ENCODE measurements at regions not wholly inside any gene's neighbourhood (a gene's known extent, or its start where the extent isn't known, plus 50 kb on each side); places are given as distances from the start of the nearest gene placed in this dataset.
"Not testable (repeated sequence)": the region's sequence is repeated elsewhere in the genome, so short reads cannot be mapped to it uniquely, and the experiment has no call there.

DNA sequence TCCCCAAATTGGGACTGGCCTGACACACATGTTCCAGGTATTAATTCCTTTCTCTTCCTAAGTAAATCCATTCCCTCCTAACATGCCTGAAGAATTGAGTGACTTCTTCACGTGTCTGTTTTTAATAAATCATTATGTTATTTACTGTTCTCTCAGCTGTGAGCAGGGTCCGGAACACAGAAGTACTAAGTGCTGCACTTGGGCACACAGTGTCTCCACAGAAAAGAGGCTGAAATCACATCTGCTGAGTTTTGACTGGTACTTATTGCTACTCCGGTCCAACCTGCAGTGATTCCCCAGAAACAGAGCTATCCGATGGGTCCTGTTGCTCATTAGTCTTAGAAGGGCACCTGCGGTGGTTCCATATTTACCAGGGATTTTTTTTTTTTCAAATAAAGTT, 202.6 kb downstream of the RBM46 start:
- H3K27me3 Mint-ChIP-seq, result no peaks in the 10 kb centered on the region
- H3K36me3 Mint-ChIP-seq, result no peaks in the 10 kb centered on the region
- DNase-seq, result no peak
- Histone ChIP-seq H3K4me1 (ENCODE audit: control insufficient read depth, insufficient read depth, low read length, poor library complexity, severe bottlenecking) (no peaks in the 10 kb centered on the region), H3K4me3 (ENCODE audit: low read depth, low read length) (no peak overlapping the region), H3K36me3 (ENCODE audit: control insufficient read depth, insufficient read depth, low read length) (no peaks in the 10 kb centered on the region), H3K9me3 (ENCODE audit: control insufficient read depth in 2 of 2, low read length in 2 of 2) (no peaks in the 10 kb centered on the region), H3K27ac (ENCODE audit: insufficient read depth, low read length, poor library complexity, severe bottlenecking) (no peak overlapping the region), H3K27me3 (ENCODE audit: control insufficient read depth, insufficient read depth, low read length) (no peaks in the 10 kb centered on the region)
- ATAC-seq (ENCODE audit: low read depth in 2 of 2), result no peak
- no peaks in the 10 kb centered on the region for H3K9me3 Mint-ChIP-seq
- no peak overlapping the region for H3K4me3 Mint-ChIP-seq
- no peak overlapping the region for H3K27ac Mint-ChIP-seq
- peaks cover 0 to 2% (median 0%) of the 10 kb centered on the region in 4 donors for H3K4me1 Mint-ChIP-seq

GRCh38 chr4:154984148-154984547, 203.1 kb downstream of the RBM46 start:
- Mint-ChIP-seq H3K27ac (no peak overlapping the region), H3K27me3 (no peaks in the 10 kb centered on the region), H3K36me3 (no peaks in the 10 kb centered on the region), H3K9me3 (no peaks in the 10 kb centered on the region), H3K4me1 (peaks cover 0 to 2% (median 0%) of the 10 kb centered on the region in 4 donors), H3K4me3 (no peak overlapping the region)
- Histone ChIP-seq H3K27me3 (ENCODE audit: control insufficient read depth, insufficient read depth, low read length) (no peaks in the 10 kb centered on the region), H3K4me3 (ENCODE audit: low read depth, low read length) (no peak overlapping the region), H3K36me3 (ENCODE audit: control insufficient read depth, insufficient read depth, low read length) (no peaks in the 10 kb centered on the region), H3K9me3 (ENCODE audit: control insufficient read depth in 2 of 2, low read length in 2 of 2) (no peaks in the 10 kb centered on the region), H3K4me1 (ENCODE audit: control insufficient read depth, insufficient read depth, low read length, poor library complexity, severe bottlenecking) (no peaks in the 10 kb centered on the region), H3K27ac (ENCODE audit: insufficient read depth, low read length, poor library complexity, severe bottlenecking) (no peak overlapping the region)
- ATAC-seq (ENCODE audit: low read depth in 2 of 2) (no peak), DNase-seq (no peak)

DNA sequence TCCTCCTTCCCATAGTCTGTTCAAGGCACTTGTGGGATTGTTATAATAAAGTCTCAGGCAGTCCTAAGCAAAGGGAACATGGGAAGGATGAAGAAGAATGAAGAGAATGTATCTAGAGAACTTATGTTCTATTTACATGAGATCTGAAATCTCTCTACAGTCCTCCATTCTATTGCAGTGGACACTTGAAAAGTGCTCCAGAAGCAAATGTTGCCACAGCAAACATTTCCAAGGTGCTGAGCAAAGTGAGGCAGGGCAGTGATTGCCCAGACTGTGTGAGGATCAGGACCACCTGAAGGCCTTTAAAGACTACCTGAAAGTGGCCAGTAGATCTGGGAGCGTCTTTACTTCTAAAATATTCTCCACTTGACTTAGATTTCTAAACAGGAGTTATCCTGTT, 203.5 kb downstream of the RBM46 start:
- ATAC-seq (ENCODE audit: low read depth in 2 of 2) (no peak), DNase-seq (no peak)
- no peak overlapping the region for H3K4me3 Mint-ChIP-seq
- no peaks in the 10 kb centered on the region for H3K36me3 ChIP-seq (ENCODE audit: control insufficient read depth, insufficient read depth, low read length)
- no peaks in the 10 kb centered on the region for H3K27me3 ChIP-seq (ENCODE audit: control insufficient read depth, insufficient read depth, low read length)
- H3K9me3 Mint-ChIP-seq, result no peaks in the 10 kb centered on the region
- no peaks in the 10 kb centered on the region for H3K4me1 ChIP-seq (ENCODE audit: control insufficient read depth, insufficient read depth, low read length, poor library complexity, severe bottlenecking)
- H3K36me3 Mint-ChIP-seq, result no peaks in the 10 kb centered on the region
- H3K4me3 ChIP-seq (ENCODE audit: low read depth, low read length), result no peak overlapping the region
- H3K9me3 ChIP-seq (ENCODE audit: control insufficient read depth in 2 of 2, low read length in 2 of 2), result no peaks in the 10 kb centered on the region
- H3K27me3 Mint-ChIP-seq, result no peaks in the 10 kb centered on the region
- peaks cover 0 to 2% (median 0%) of the 10 kb centered on the region in 4 donors for H3K4me1 Mint-ChIP-seq
- no peak overlapping the region for H3K27ac ChIP-seq (ENCODE audit: insufficient read depth, low read length, poor library complexity, severe bottlenecking)
- no peak overlapping the region for H3K27ac Mint-ChIP-seq

DNA sequence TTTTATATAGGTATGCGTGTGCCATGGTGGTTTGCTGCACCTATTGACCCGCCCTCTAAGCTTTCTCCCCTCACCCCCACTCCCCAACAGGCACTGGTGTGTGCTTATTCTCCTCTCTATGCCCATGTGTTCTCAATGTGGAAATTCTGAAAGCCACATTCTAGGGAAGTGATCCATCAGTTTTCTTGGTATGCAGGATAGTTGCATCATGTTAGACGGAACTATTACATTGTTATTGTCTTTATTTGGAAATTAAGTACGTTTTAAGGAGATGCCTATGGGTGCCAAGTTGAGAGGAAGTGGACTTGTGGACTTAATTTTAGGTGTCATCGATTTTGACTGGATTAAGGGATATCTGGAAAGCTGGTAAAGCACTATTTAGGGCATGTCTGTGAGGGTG, 204.6 kb downstream of the RBM46 start:
- H3K4me3 Mint-ChIP-seq, result no peak overlapping the region
- no peaks in the 10 kb centered on the region for H3K4me1 ChIP-seq (ENCODE audit: control insufficient read depth, insufficient read depth, low read length, poor library complexity, severe bottlenecking)
- no peak for ATAC-seq (ENCODE audit: low read depth in 2 of 2)
- no peaks in the 10 kb centered on the region for H3K9me3 ChIP-seq (ENCODE audit: control insufficient read depth in 2 of 2, low read length in 2 of 2)
- DNase-seq, result no peak
- H3K27me3 Mint-ChIP-seq, result no peaks in the 10 kb centered on the region
- peaks cover 0 to 2% (median 0%) of the 10 kb centered on the region in 4 donors for H3K4me1 Mint-ChIP-seq
- H3K9me3 Mint-ChIP-seq, result no peaks in the 10 kb centered on the region
- no peaks in the 10 kb centered on the region for H3K27me3 ChIP-seq (ENCODE audit: control insufficient read depth, insufficient read depth, low read length)
- no peak overlapping the region for H3K4me3 ChIP-seq (ENCODE audit: low read depth, low read length)
- no peaks in the 10 kb centered on the region for H3K36me3 ChIP-seq (ENCODE audit: control insufficient read depth, insufficient read depth, low read length)
- H3K27ac Mint-ChIP-seq, result no peak overlapping the region
- no peak overlapping the region for H3K27ac ChIP-seq (ENCODE audit: insufficient read depth, low read length, poor library complexity, severe bottlenecking)
- no peaks in the 10 kb centered on the region for H3K36me3 Mint-ChIP-seq

DNA sequence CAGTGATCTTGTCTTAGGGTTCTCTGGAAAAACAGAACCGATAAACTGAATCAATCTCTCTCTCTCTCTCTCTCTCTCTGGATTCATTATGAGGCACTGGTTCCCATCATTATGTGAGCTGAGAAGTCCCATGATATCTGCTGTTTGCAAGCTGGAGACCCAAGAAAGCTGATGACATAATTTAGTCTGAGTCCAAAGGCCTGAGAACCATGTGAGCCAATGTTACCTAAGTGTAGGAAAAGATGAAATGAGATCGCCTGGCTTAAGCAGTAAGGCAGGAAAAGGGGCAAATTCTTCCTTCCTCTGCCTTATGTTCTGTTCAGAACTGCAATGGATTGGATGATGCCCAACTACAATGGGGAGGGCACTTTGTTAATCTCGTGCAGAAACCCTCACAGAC, 207.4 kb downstream of the RBM46 start:
- DNase-seq, result no peak
- Histone ChIP-seq H3K4me3 (ENCODE audit: low read depth, low read length) (no peak overlapping the region), H3K9me3 (ENCODE audit: control insufficient read depth in 2 of 2, low read length in 2 of 2) (no peaks in the 10 kb centered on the region), H3K27ac (ENCODE audit: insufficient read depth, low read length, poor library complexity, severe bottlenecking) (no peak overlapping the region), H3K36me3 (ENCODE audit: control insufficient read depth, insufficient read depth, low read length) (no peaks in the 10 kb centered on the region), H3K27me3 (ENCODE audit: control insufficient read depth, insufficient read depth, low read length) (no peaks in the 10 kb centered on the region), H3K4me1 (ENCODE audit: control insufficient read depth, insufficient read depth, low read length, poor library complexity, severe bottlenecking) (no peaks in the 10 kb centered on the region)
- Mint-ChIP-seq H3K9me3 (no peaks in the 10 kb centered on the region), H3K4me3 (no peak overlapping the region), H3K4me1 (no peaks in the 10 kb centered on the region), H3K36me3 (no peaks in the 10 kb centered on the region), H3K27ac (no peak overlapping the region), H3K27me3 (no peaks in the 10 kb centered on the region)
- no peak for ATAC-seq (ENCODE audit: low read depth in 2 of 2)

GRCh38 chr4:154989511-154989910, 208.4 kb downstream of the RBM46 start:
- H3K27ac ChIP-seq (ENCODE audit: insufficient read depth, low read length, poor library complexity, severe bottlenecking), result no peak overlapping the region
- no peaks in the 10 kb centered on the region for H3K36me3 ChIP-seq (ENCODE audit: control insufficient read depth, insufficient read depth, low read length)
- Mint-ChIP-seq H3K36me3 (no peaks in the 10 kb centered on the region), H3K9me3 (peaks cover 0 to 3% (median 0%) of the 10 kb centered on the region in 7 donors), H3K4me1 (no peaks in the 10 kb centered on the region), H3K27ac (no peak overlapping the region), H3K4me3 (no peak overlapping the region), H3K27me3 (no peaks in the 10 kb centered on the region)
- no peaks in the 10 kb centered on the region for H3K4me1 ChIP-seq (ENCODE audit: control insufficient read depth, insufficient read depth, low read length, poor library complexity, severe bottlenecking)
- H3K9me3 ChIP-seq (ENCODE audit: control insufficient read depth in 2 of 2, low read length in 2 of 2), result no peaks in the 10 kb centered on the region
- no peak for DNase-seq
- no peaks in the 10 kb centered on the region for H3K27me3 ChIP-seq (ENCODE audit: control insufficient read depth, insufficient read depth, low read length)
- no peak for ATAC-seq (ENCODE audit: low read depth in 2 of 2)
- no peak overlapping the region for H3K4me3 ChIP-seq (ENCODE audit: low read depth, low read length)

DNA sequence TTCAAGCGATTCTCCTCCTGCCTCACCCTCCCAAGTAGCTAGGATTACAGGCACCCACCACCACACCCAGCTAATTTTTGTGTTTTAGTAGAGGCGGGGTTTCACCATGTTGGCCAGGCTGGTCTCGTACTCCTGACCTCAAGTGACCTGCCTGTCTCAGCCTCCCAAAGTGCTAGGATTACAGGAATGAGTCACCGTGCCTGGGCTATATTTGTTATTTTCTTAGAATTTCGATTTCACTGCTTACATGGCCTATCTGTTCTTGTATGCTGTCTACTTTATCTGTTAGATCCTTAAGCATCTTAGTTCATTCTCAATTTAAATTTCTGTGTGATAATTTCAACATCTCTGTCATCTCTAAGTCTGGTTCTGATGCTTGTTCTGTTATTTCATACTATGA, 210.6 kb upstream of the NPY2R start:
- not testable (repeated sequence) for H3K9me3 ChIP-seq (ENCODE audit: control insufficient read depth in 2 of 2, low read length in 2 of 2); H3K36me3 Mint-ChIP-seq; H3K27ac ChIP-seq (ENCODE audit: insufficient read depth, low read length, poor library complexity, severe bottlenecking); H3K9me3 Mint-ChIP-seq; H3K27ac Mint-ChIP-seq; H3K4me3 Mint-ChIP-seq; H3K27me3 ChIP-seq (ENCODE audit: control insufficient read depth, insufficient read depth, low read length); H3K36me3 ChIP-seq (ENCODE audit: control insufficient read depth, insufficient read depth, low read length); H3K4me3 ChIP-seq (ENCODE audit: low read depth, low read length); H3K4me1 ChIP-seq (ENCODE audit: control insufficient read depth, insufficient read depth, low read length, poor library complexity, severe bottlenecking); ATAC-seq (ENCODE audit: low read depth in 2 of 2); H3K4me1 Mint-ChIP-seq; H3K27me3 Mint-ChIP-seq; DNase-seq

DNA sequence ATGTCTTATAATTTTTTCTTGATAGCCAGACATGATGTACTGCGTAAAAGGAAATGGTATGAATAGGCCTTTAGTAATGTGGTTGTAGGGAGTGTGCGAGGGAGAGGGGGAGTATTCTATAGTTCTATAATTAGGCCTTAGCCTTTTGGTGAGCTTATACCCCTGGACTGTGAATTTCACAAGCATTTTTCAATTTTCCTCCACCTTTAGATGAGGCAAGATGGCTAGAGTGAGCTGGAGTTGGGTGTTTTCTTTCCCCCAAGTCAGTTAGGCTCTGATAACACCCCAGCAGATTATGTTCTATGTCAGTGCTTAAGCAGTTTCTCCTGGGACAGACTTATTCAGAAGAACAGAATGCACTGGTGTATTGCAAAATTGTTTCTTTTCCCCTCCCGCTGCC, 210.2 kb upstream of the NPY2R start:
- Histone ChIP-seq H3K9me3 (ENCODE audit: control insufficient read depth in 2 of 2, low read length in 2 of 2) (no peaks in the 10 kb centered on the region), H3K36me3 (ENCODE audit: control insufficient read depth, insufficient read depth, low read length) (no peaks in the 10 kb centered on the region), H3K4me3 (ENCODE audit: low read depth, low read length) (no peak overlapping the region), H3K4me1 (ENCODE audit: control insufficient read depth, insufficient read depth, low read length, poor library complexity, severe bottlenecking) (no peaks in the 10 kb centered on the region), H3K27ac (ENCODE audit: insufficient read depth, low read length, poor library complexity, severe bottlenecking) (no peak overlapping the region), H3K27me3 (ENCODE audit: control insufficient read depth, insufficient read depth, low read length) (no peaks in the 10 kb centered on the region)
- Mint-ChIP-seq H3K9me3 (peaks cover 0 to 8% (median 0%) of the 10 kb centered on the region in 7 donors), H3K36me3 (no peaks in the 10 kb centered on the region), H3K4me3 (no peak overlapping the region), H3K27me3 (no peaks in the 10 kb centered on the region), H3K27ac (no peak overlapping the region), H3K4me1 (no peaks in the 10 kb centered on the region)
- no peak for DNase-seq
- no peak for ATAC-seq (ENCODE audit: low read depth in 2 of 2)

Measured in CD4-positive, CD25-positive, alpha-beta regulatory T cell (primary cell).